SW 1271 (cell line): ENCODE measurements at regions not wholly inside any gene's neighbourhood (a gene's known extent, or its start where the extent isn't known, plus 50 kb on each side); places are given as distances from the start of the nearest gene placed in this dataset.

Experiments used
- DNase-seq, 2 experiments: peaks; one replicate each; lab custom pipeline; 2025; lab: John Stamatoyannopoulos, UW

- no peak for DNase-seq
Measured at GRCh38 chr3:66748175-66748876, 247.5 kb upstream of the LRIG1 start.

- no peak for DNase-seq
Measured at GRCh38 chr3:66751842-66752241, 246.3 kb upstream of the KBTBD8 start.

- DNase-seq = no peak
Measured at GRCh38 chr3:66753670-66754069, 244.4 kb upstream of the KBTBD8 start.

GRCh38 chr3:66754613-66755012, 243.5 kb upstream of the KBTBD8 start:
- no peak for DNase-seq

- DNase-seq = no peak
Measured at GRCh38 chr3:66755924-66756323, 242.2 kb upstream of the KBTBD8 start.

GRCh38 chr3:66756468-66757036, 241.6 kb upstream of the KBTBD8 start:
- DNase-seq = no peak

- no peak for DNase-seq
Measured at GRCh38 chr3:66761093-66761780, 236.9 kb upstream of the KBTBD8 start.

- DNase-seq = no peak
Measured at GRCh38 chr3:66762916-66763693, 235.0 kb upstream of the KBTBD8 start.

GRCh38 chr3:66778107-66778506, 220.0 kb upstream of the KBTBD8 start:
- DNase-seq = no peak

- DNase-seq = no peak
Measured at GRCh38 chr3:66778777-66779176, 219.3 kb upstream of the KBTBD8 start.

- DNase-seq = no peak
Measured at GRCh38 chr3:66785191-66785909, 212.8 kb upstream of the KBTBD8 start.

GRCh38 chr3:66789580-66790237, 208.4 kb upstream of the KBTBD8 start:
- DNase-seq = no peak

- no peak for DNase-seq
Measured at GRCh38 chr3:66792086-66792485, 206.0 kb upstream of the KBTBD8 start.

GRCh38 chr3:66795365-66795764, 202.7 kb upstream of the KBTBD8 start:
- no peak for DNase-seq

- no peak for DNase-seq
Measured at GRCh38 chr3:66796343-66796742, 201.8 kb upstream of the KBTBD8 start.

- DNase-seq = no peak
Measured at GRCh38 chr3:66797889-66798560, 200.1 kb upstream of the KBTBD8 start.

GRCh38 chr3:66800941-66801545, 197.1 kb upstream of the KBTBD8 start:
- no peak for DNase-seq

GRCh38 chr3:66803206-66803605, 194.9 kb upstream of the KBTBD8 start:
- DNase-seq = no peak

- DNase-seq = no peak
Measured at GRCh38 chr3:66803721-66804695, 194.1 kb upstream of the KBTBD8 start.
